ENCODE measurements at regions not wholly inside any gene's neighbourhood (a gene's known extent, or its start where the extent isn't known, plus 50 kb on each side); places are given as distances from the start of the nearest gene placed in this dataset.

- TF ChIP-seq CTCF (IDR thresholded peaks at IDR 0.05; ENCODE audit: extremely low read depth, insufficient read depth, missing control alignments), result no peak
- DNase-seq (ENCODE audit: low spot score), result no peak
- in situ Hi-C loops (cut with MboI; ENCODE audit: low pct_unique_long_range_greater_than_20kb, low sequenced_read_pairs, unreplicated experiment), result no loop called here
Measured at GRCh38 chr18:4871197-4871596, 325.9 kb downstream of the AKAIN1 start.

GRCh38 chr18:4870177-4870773 lies 326.8 kb downstream of the AKAIN1 start:
- TF ChIP-seq CTCF (IDR thresholded peaks at IDR 0.05; ENCODE audit: extremely low read depth, insufficient read depth, missing control alignments), result no peak
- in situ Hi-C loops (cut with MboI; ENCODE audit: low pct_unique_long_range_greater_than_20kb, low sequenced_read_pairs, unreplicated experiment), result no loop called here
- no peak for DNase-seq (ENCODE audit: low spot score)

GRCh38 chr18:4869155-4869554 lies 327.9 kb downstream of the AKAIN1 start:
- in situ Hi-C loops (cut with MboI; ENCODE audit: low pct_unique_long_range_greater_than_20kb, low sequenced_read_pairs, unreplicated experiment), result no loop called here
- no peak for TF ChIP-seq CTCF (IDR thresholded peaks at IDR 0.05; ENCODE audit: extremely low read depth, insufficient read depth, missing control alignments)
- no peak for DNase-seq (ENCODE audit: low spot score)

GRCh38 chr18:4858379-4859127 lies 338.5 kb downstream of the AKAIN1 start:
- no peak for TF ChIP-seq CTCF (IDR thresholded peaks at IDR 0.05; ENCODE audit: extremely low read depth, insufficient read depth, missing control alignments)
- no peak for DNase-seq (ENCODE audit: low spot score)
- in situ Hi-C loops (cut with MboI; ENCODE audit: low pct_unique_long_range_greater_than_20kb, low sequenced_read_pairs, unreplicated experiment), result no loop called here

DNA sequence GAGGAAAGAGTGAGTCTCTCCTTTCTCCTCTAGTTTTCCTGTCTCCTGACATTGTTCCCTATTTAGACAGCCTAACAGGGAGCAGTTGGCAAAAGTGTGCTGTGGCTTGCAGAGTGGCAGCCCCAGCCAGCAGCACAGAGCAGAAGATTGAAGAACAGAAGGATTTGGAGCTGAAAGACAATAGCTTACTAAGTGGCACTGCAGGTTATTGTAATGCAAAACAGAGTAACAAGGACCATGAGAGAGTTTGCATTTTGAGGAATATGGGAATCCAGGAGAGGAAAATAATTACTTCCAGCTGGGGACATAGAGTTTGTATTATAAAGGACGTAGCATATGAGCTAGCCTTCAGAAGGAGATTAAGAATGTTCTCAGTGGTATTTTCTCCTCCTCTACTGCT lies 342.4 kb downstream of the AKAIN1 start:
- no peak for DNase-seq (ENCODE audit: low spot score)
- TF ChIP-seq CTCF (IDR thresholded peaks at IDR 0.05; ENCODE audit: extremely low read depth, insufficient read depth, missing control alignments), result no peak
- in situ Hi-C loops (cut with MboI; ENCODE audit: low pct_unique_long_range_greater_than_20kb, low sequenced_read_pairs, unreplicated experiment), result no loop called here

- TF ChIP-seq CTCF (IDR thresholded peaks at IDR 0.05; ENCODE audit: extremely low read depth, insufficient read depth, missing control alignments), result no peak
- in situ Hi-C loops (cut with MboI; ENCODE audit: low pct_unique_long_range_greater_than_20kb, low sequenced_read_pairs, unreplicated experiment), result no loop called here
- no peak for DNase-seq (ENCODE audit: low spot score)
Measured at GRCh38 chr18:4851301-4851976, 345.6 kb downstream of the AKAIN1 start.
